NCI-H2227 treated with DMSO at 0.1 percent for 48 hours (cell line): ENCODE measurements at regions not wholly inside any gene's neighbourhood (a gene's known extent, or its start where the extent isn't known, plus 50 kb on each side); places are given as distances from the start of the nearest gene placed in this dataset.
A peak's percentile ranks its signal among the peaks of the same experiment; 100 is the strongest.

Experiments
- DNase-seq: peaks from one replicate; lab custom pipeline; 2025; lab: John Stamatoyannopoulos, UW

GRCh38 chr3:116848248-116848829 lies 138.8 kb downstream of the TUSC7 start:
- DNase-seq = no peak

GRCh38 chr3:116849261-116849688 lies 139.7 kb downstream of the TUSC7 start:
- DNase-seq = no peak

GRCh38 chr3:116852803-116853202 lies 143.2 kb downstream of the TUSC7 start:
- no peak for DNase-seq

- DNase-seq = no peak
Observed at GRCh38 chr3:116863270-116863770, 153.7 kb downstream of the TUSC7 start.

- DNase-seq = peak; percentile 83
Observed at GRCh38 chr3:116863822-116864589, 154.4 kb downstream of the TUSC7 start.

GRCh38 chr3:116864590-116864927 lies 155.0 kb downstream of the TUSC7 start:
- DNase-seq = no peak

- peak; percentile 26 for DNase-seq
Observed at GRCh38 chr3:116870379-116870778, 160.8 kb downstream of the TUSC7 start.

GRCh38 chr3:116871905-116872304 lies 162.3 kb downstream of the TUSC7 start:
- no peak for DNase-seq

- no peak for DNase-seq
Observed at GRCh38 chr3:116872688-116873087, 163.1 kb downstream of the TUSC7 start.

GRCh38 chr3:116873142-116873541 lies 163.6 kb downstream of the TUSC7 start:
- no peak for DNase-seq

- no peak for DNase-seq
Observed at GRCh38 chr3:116877968-116878367, 168.4 kb downstream of the TUSC7 start.

- DNase-seq = no peak
Observed at GRCh38 chr3:116886202-116886893, 176.8 kb downstream of the TUSC7 start.

GRCh38 chr3:116896116-116896515 lies 186.5 kb downstream of the TUSC7 start:
- DNase-seq = no peak

GRCh38 chr3:116897382-116897781 lies 187.8 kb downstream of the TUSC7 start:
- no peak for DNase-seq

GRCh38 chr3:116899253-116899652 lies 189.7 kb downstream of the TUSC7 start:
- no peak for DNase-seq

GRCh38 chr3:116905334-116905733 lies 195.8 kb downstream of the TUSC7 start:
- DNase-seq = no peak

- DNase-seq = no peak
Observed at GRCh38 chr3:116905794-116906193, 196.2 kb downstream of the TUSC7 start.

- no peak for DNase-seq
Observed at GRCh38 chr3:116912116-116912515, 202.5 kb downstream of the TUSC7 start.

GRCh38 chr3:116914004-116914403 lies 204.4 kb downstream of the TUSC7 start:
- no peak for DNase-seq

GRCh38 chr3:116916836-116917235 lies 207.3 kb downstream of the TUSC7 start:
- DNase-seq = no peak

- DNase-seq = no peak
Observed at GRCh38 chr3:116920826-116921610, 211.4 kb downstream of the TUSC7 start.

GRCh38 chr3:116927918-116928317 lies 218.3 kb downstream of the TUSC7 start:
- no peak for DNase-seq
